CD4-positive, alpha-beta memory T cell (primary cell): ENCODE measurements at regions not wholly inside any gene's neighbourhood (a gene's known extent, or its start where the extent isn't known, plus 50 kb on each side); places are given as distances from the start of the nearest gene placed in this dataset.

Source experiments
- CTCF ChIA-PET: fragments of 350-600 bp; sonication (Branson Sonifier 250); formaldehyde crosslinking; loops from one replicate; lab custom pipeline; 2021; ENCODE audit warnings: inconsistent platforms; ENCODE audit not compliant: partially characterized antibody; lab: Charles Lee
- POLR2A ChIA-PET: fragments of 350-600 bp; sonication (Branson Sonifier 250); formaldehyde crosslinking; loops from one replicate; lab custom pipeline; 2021; ENCODE audit not compliant: partially characterized antibody; lab: Charles Lee
- DNase-seq, 5 donors: peaks; one replicate each; pipeline versions ENCODE4 v3.0.0 to v3.0.0-alpha.2; 2020 to 2022; ENCODE audit warnings: mixed read lengths in 1 of 5
- H3K27ac ChIP-seq: one replicate; pipeline ENCODE4 v1.7.0; 2013; ENCODE audit warnings: low read depth, low read length
- H3K27me3 ChIP-seq: 2 replicates; pipeline ENCODE4 v1.7.0; 2013; ENCODE audit warnings: mild to moderate bottlenecking, low read length, moderate library complexity; ENCODE audit not compliant: insufficient read depth
- H3K36me3 ChIP-seq: 2 replicates; pipeline ENCODE4 v1.7.0; 2013; ENCODE audit warnings: mild to moderate bottlenecking, low read length, moderate library complexity; ENCODE audit not compliant: insufficient read depth
- H3K4me1 ChIP-seq: 2 replicates; pipeline ENCODE4 v1.7.0; 2013; ENCODE audit warnings: mild to moderate bottlenecking, low read length, moderate library complexity; ENCODE audit not compliant: insufficient read depth
- H3K4me3 ChIP-seq, 2 donors: one replicate each; pipeline ENCODE4 v1.7.0; 2013; ENCODE audit warnings: low read length in 2 of 2, mild to moderate bottlenecking in 1 of 2
- H3K9me3 ChIP-seq, 2 donors: one replicate each; pipeline ENCODE4 v1.7.0; 2013; ENCODE audit warnings: low read length in 2 of 2, control low read depth in 1 of 2; ENCODE audit not compliant: control insufficient read depth in 1 of 2
- H3K27ac Mint-ChIP-seq, 7 donors: one replicate each; pipeline ENCODE4 v1.8.0; 2020 to 2021; ENCODE audit warnings: mixed read lengths in 7 of 7, mild to moderate bottlenecking in 6 of 7, inconsistent platforms in 3 of 7, moderate library complexity in 3 of 7
- H3K27me3 Mint-ChIP-seq, 2 donors: one replicate each; pipeline ENCODE4 v1.8.0; 2020 to 2021; ENCODE audit warnings: mixed read lengths in 2 of 2
- H3K36me3 Mint-ChIP-seq, 2 donors: one replicate each; pipeline ENCODE4 v1.8.0; 2020 to 2021; ENCODE audit warnings: mixed read lengths in 2 of 2, inconsistent platforms in 1 of 2, mild to moderate bottlenecking in 1 of 2
- H3K4me1 Mint-ChIP-seq, 4 donors: one replicate each; pipeline ENCODE4 v1.8.0; 2020 to 2021; ENCODE audit warnings: mixed read lengths in 4 of 4, mild to moderate bottlenecking in 1 of 4
- H3K4me3 Mint-ChIP-seq, 8 donors: one replicate each; pipeline ENCODE4 v1.8.0; 2020 to 2021; ENCODE audit warnings: mixed read lengths in 8 of 8, mild to moderate bottlenecking in 7 of 8, moderate library complexity in 6 of 8, inconsistent platforms in 3 of 8
- H3K9me3 Mint-ChIP-seq, 8 donors: one replicate each; pipeline ENCODE4 v1.8.0; 2020 to 2021; ENCODE audit warnings: mixed read lengths in 8 of 8, mild to moderate bottlenecking in 5 of 8, inconsistent platforms in 3 of 8, moderate library complexity in 1 of 8
- intact Hi-C: fragments of 100-400 bp; cut with micrococcal nuclease; formaldehyde crosslinking; loops from one replicate; pipeline ENCODE4 v1.15.1; 2023

GRCh38 chr5:117255211-117256027 lies 680.8 kb upstream of the SEMA6A start:
- Mint-ChIP-seq H3K27ac (no peak overlapping the region), H3K4me3 (no peak overlapping the region), H3K27me3 (no peaks in the 10 kb centered on the region), H3K36me3 (no peaks in the 10 kb centered on the region), H3K4me1 (no peaks in the 10 kb centered on the region), H3K9me3 (peaks cover 0 to 4% (median 0%) of the 10 kb centered on the region in 8 donors)
- H3K36me3 ChIP-seq: no peaks in the 10 kb centered on the region
- no peaks in the 10 kb centered on the region for H3K27me3 ChIP-seq
- intact Hi-C loops: no loop called here
- DNase-seq: no peak
- CTCF ChIA-PET: no interaction called here
- no peaks in the 10 kb centered on the region for H3K9me3 ChIP-seq
- H3K4me3 ChIP-seq: no peak overlapping the region
- no peak overlapping the region for H3K27ac ChIP-seq
- no peaks in the 10 kb centered on the region for H3K4me1 ChIP-seq
- POLR2A ChIA-PET: no interaction called here

GRCh38 chr5:117252566-117252965 lies 677.9 kb upstream of the SEMA6A start:
- intact Hi-C loops: no loop called here
- CTCF ChIA-PET: no interaction called here
- Mint-ChIP-seq H3K36me3 (no peaks in the 10 kb centered on the region), H3K27me3 (no peaks in the 10 kb centered on the region), H3K27ac (no peak overlapping the region), H3K4me3 (no peak overlapping the region), H3K4me1 (no peaks in the 10 kb centered on the region), H3K9me3 (peaks cover 0 to 6% (median 0%) of the 10 kb centered on the region in 8 donors)
- H3K4me1 ChIP-seq: no peaks in the 10 kb centered on the region
- H3K27me3 ChIP-seq: no peaks in the 10 kb centered on the region
- POLR2A ChIA-PET: no interaction called here
- no peak for DNase-seq
- H3K27ac ChIP-seq: no peak overlapping the region
- H3K36me3 ChIP-seq: no peaks in the 10 kb centered on the region
- no peak overlapping the region for H3K4me3 ChIP-seq
- no peaks in the 10 kb centered on the region for H3K9me3 ChIP-seq

- no peaks in the 10 kb centered on the region for H3K27me3 Mint-ChIP-seq
- H3K27me3 ChIP-seq: no peaks in the 10 kb centered on the region
- CTCF ChIA-PET: no interaction called here
- no peak overlapping the region for H3K4me3 ChIP-seq
- no peaks in the 10 kb centered on the region for H3K9me3 ChIP-seq
- peaks cover 0 to 4% (median 0%) of the 10 kb centered on the region in 8 donors for H3K9me3 Mint-ChIP-seq
- no peak overlapping the region for H3K27ac ChIP-seq
- no peaks in the 10 kb centered on the region for H3K4me1 Mint-ChIP-seq
- intact Hi-C loops: no loop called here
- no peaks in the 10 kb centered on the region for H3K36me3 Mint-ChIP-seq
- H3K27ac Mint-ChIP-seq: no peak overlapping the region
- H3K36me3 ChIP-seq: no peaks in the 10 kb centered on the region
- DNase-seq: no peak
- POLR2A ChIA-PET: no interaction called here
- no peak overlapping the region for H3K4me3 Mint-ChIP-seq
- no peaks in the 10 kb centered on the region for H3K4me1 ChIP-seq
Observed at GRCh38 chr5:117249086-117249815, 674.6 kb upstream of the SEMA6A start.

GRCh38 chr5:117246424-117246823 lies 671.8 kb upstream of the SEMA6A start:
- Mint-ChIP-seq H3K36me3 (no peaks in the 10 kb centered on the region), H3K27me3 (no peaks in the 10 kb centered on the region), H3K27ac (no peak overlapping the region), H3K9me3 (peaks cover 0 to 10% (median 3%) of the 10 kb centered on the region in 8 donors), H3K4me3 (no peak overlapping the region), H3K4me1 (no peaks in the 10 kb centered on the region)
- intact Hi-C loops: no loop called here
- H3K4me3 ChIP-seq: no peak overlapping the region
- no peaks in the 10 kb centered on the region for H3K9me3 ChIP-seq
- no peak overlapping the region for H3K27ac ChIP-seq
- H3K36me3 ChIP-seq: no peaks in the 10 kb centered on the region
- ChIA-PET POLR2A (no interaction called here), CTCF (no interaction called here)
- no peaks in the 10 kb centered on the region for H3K27me3 ChIP-seq
- H3K4me1 ChIP-seq: no peaks in the 10 kb centered on the region
- no peak for DNase-seq

GRCh38 chr5:117245130-117245529 lies 670.5 kb upstream of the SEMA6A start:
- Histone ChIP-seq H3K4me1 (no peaks in the 10 kb centered on the region), H3K4me3 (no peak overlapping the region), H3K36me3 (no peaks in the 10 kb centered on the region), H3K27ac (no peak overlapping the region), H3K9me3 (no peaks in the 10 kb centered on the region), H3K27me3 (no peaks in the 10 kb centered on the region)
- Mint-ChIP-seq H3K27me3 (no peaks in the 10 kb centered on the region), H3K27ac (no peak overlapping the region), H3K4me3 (no peak overlapping the region), H3K9me3 (peaks cover 0 to 10% (median 4%) of the 10 kb centered on the region in 8 donors), H3K4me1 (no peaks in the 10 kb centered on the region), H3K36me3 (no peaks in the 10 kb centered on the region)
- DNase-seq: no peak
- intact Hi-C loops: no loop called here
- ChIA-PET CTCF (no interaction called here), POLR2A (no interaction called here)

GRCh38 chr5:117242028-117242427 lies 667.4 kb upstream of the SEMA6A start:
- no peak overlapping the region for H3K4me3 ChIP-seq
- Mint-ChIP-seq H3K27me3 (no peaks in the 10 kb centered on the region), H3K27ac (no peak overlapping the region), H3K4me3 (no peak overlapping the region), H3K36me3 (no peaks in the 10 kb centered on the region), H3K4me1 (no peaks in the 10 kb centered on the region), H3K9me3 (peaks cover 0 to 12% (median 5%) of the 10 kb centered on the region in 8 donors)
- H3K27me3 ChIP-seq: no peaks in the 10 kb centered on the region
- H3K27ac ChIP-seq: no peak overlapping the region
- no peaks in the 10 kb centered on the region for H3K36me3 ChIP-seq
- no peaks in the 10 kb centered on the region for H3K9me3 ChIP-seq
- intact Hi-C loops: no loop called here
- ChIA-PET CTCF (no interaction called here), POLR2A (no interaction called here)
- no peak for DNase-seq
- no peaks in the 10 kb centered on the region for H3K4me1 ChIP-seq

GRCh38 chr5:117236941-117237340 lies 662.3 kb upstream of the SEMA6A start:
- DNase-seq: no peak
- H3K27me3 Mint-ChIP-seq: no peaks in the 10 kb centered on the region
- Histone ChIP-seq H3K27me3 (no peaks in the 10 kb centered on the region), H3K36me3 (no peaks in the 10 kb centered on the region), H3K27ac (no peak overlapping the region), H3K4me1 (no peaks in the 10 kb centered on the region), H3K9me3 (peaks cover 0 to 2% of the 10 kb centered on the region in 2 donors), H3K4me3 (no peak overlapping the region)
- no peak overlapping the region for H3K4me3 Mint-ChIP-seq
- H3K4me1 Mint-ChIP-seq: no peaks in the 10 kb centered on the region
- ChIA-PET POLR2A (no interaction called here), CTCF (no interaction called here)
- intact Hi-C loops: no loop called here
- peaks cover under 1 to 10% (median 4%) of the 10 kb centered on the region in 8 donors for H3K9me3 Mint-ChIP-seq
- H3K27ac Mint-ChIP-seq: no peak overlapping the region
- no peaks in the 10 kb centered on the region for H3K36me3 Mint-ChIP-seq
